HepG2 (cell line): ENCODE measurements at regions not wholly inside any gene's neighbourhood (a gene's known extent, or its start where the extent isn't known, plus 50 kb on each side); places are given as distances from the start of the nearest gene placed in this dataset.

ENCODE experiments used
- ATAC-seq: fragments of 200-7000 bp; cut with Tn5 transposase; 3 replicates; pipeline ENCODE4 v1.9.1; 2020; ENCODE audit warnings: mild to moderate bottlenecking, moderate library complexity
- BruUV-seq: library from RNA; stranded (reverse); fragments of 400-500 nt; replicated peaks from 2 replicates; lab custom pipeline; 2021; lab: Mats Ljungman, UMichigan
- CTCF ChIA-PET: fragments of 300-600 bp; formaldehyde crosslinking; extraction: SDS; loops from one replicate; lab custom pipeline; 2021; ENCODE audit warnings: low total read pairs, inconsistent platforms, low intra/inter-chr PET ratio; lab: Yijun Ruan, JAX
- POLR2A ChIA-PET: fragments of 350-600 bp; sonication (Branson Sonifier 250); formaldehyde crosslinking; loops from one replicate; lab custom pipeline; 2020; ENCODE audit warnings: antibody characterized with exemption, inconsistent platforms; lab: Yijun Ruan, JAX
- DNase-seq: peaks from one replicate; pipeline ENCODE4 v3.0.0-alpha.2; 2015; ENCODE audit warnings: low spot score
- FAIRE-seq: peaks from 3 replicates; lab custom pipeline; 2011; peaks lifted over from hg19 to GRCh38; lab: Jason Lieb, UNC
- H2AFZ ChIP-seq: one replicate; pipeline ENCODE4 v1.6.1; 2011; ENCODE audit warnings: low read length, inconsistent platforms
- H3K27ac ChIP-seq: fragments of 300-600 bp; 3 replicates; pipeline ENCODE4 v1.8.0; 2011; ENCODE audit warnings: mixed run types, mild to moderate bottlenecking, mixed read lengths, low read length, inconsistent platforms; ENCODE audit not compliant: insufficient read depth; ENCODE audit errors: extremely low read length
- H3K27me3 ChIP-seq, 2 experiments: fragments of 200-600 bp in 1 of 2; 2 replicates in 1 of 2; 3 replicates in 1 of 2; pipeline versions ENCODE4 v1.6.0 to v1.8.0; 2011; ENCODE audit warnings: low read length in 2 of 2, mild to moderate bottlenecking in 2 of 2, moderate library complexity in 2 of 2, inconsistent platforms in 1 of 2; ENCODE audit not compliant: insufficient read depth in 2 of 2, control insufficient read depth in 1 of 2
- H3K36me3 ChIP-seq, 2 experiments: fragments of 200-600 bp in 1 of 2; replicated peaks in 1 of 2; 2 replicates in 1 of 2; 3 replicates in 1 of 2; pipeline versions ENCODE4 v1.5.1 to v1.8.0; 2011; ENCODE audit warnings: low read length in 2 of 2, inconsistent platforms in 1 of 2; ENCODE audit not compliant: insufficient read depth in 2 of 2, control insufficient read depth in 1 of 2
- H3K4me1 ChIP-seq: 2 replicates; pipeline ENCODE4 v1.5.1; 2012; ENCODE audit warnings: low read length, inconsistent platforms; ENCODE audit not compliant: insufficient read depth
- H3K4me2 ChIP-seq: 2 replicates; pipeline ENCODE4 v1.6.0; 2011; ENCODE audit warnings: low read depth, low read length, inconsistent platforms
- H3K4me3 ChIP-seq, 3 experiments: fragments of 200-600 bp in 1 of 3; sonication (generic), shearing (Covaris generic) in 1 of 3; replicated peaks in 1 of 3; 2 replicates each; pipeline ENCODE4 v1.5.1; 2011 to 2016; ENCODE audit warnings: low read length in 3 of 3, inconsistent platforms in 2 of 3, low read depth in 2 of 3, mild to moderate bottlenecking in 2 of 3, control low read depth in 1 of 3, mixed read lengths in 1 of 3; ENCODE audit not compliant: insufficient read depth in 1 of 3
- H3K79me2 ChIP-seq: one replicate; pipeline ENCODE4 v1.6.1; 2011; ENCODE audit warnings: low read length, inconsistent platforms; ENCODE audit not compliant: insufficient read depth
- H3K9ac ChIP-seq: 2 replicates; pipeline ENCODE4 v1.6.0; 2011; ENCODE audit warnings: mild to moderate bottlenecking, low read depth, low read length, inconsistent platforms; ENCODE audit not compliant: insufficient read depth
- H3K9me3 ChIP-seq: 2 replicates; pipeline ENCODE4 v1.5.1; 2012; ENCODE audit warnings: mild to moderate bottlenecking, low read length
- H4K20me1 ChIP-seq: 2 replicates; pipeline ENCODE4 v1.6.0; 2011; ENCODE audit warnings: inconsistent platforms, mild to moderate bottlenecking, low read length, moderate library complexity; ENCODE audit not compliant: insufficient read depth
- AGO2 ChIP-seq: fragments of 200-400 bp; formaldehyde crosslinking; optimal IDR thresholded peaks from 2 replicates; pipeline ENCODE3; 2017; ENCODE audit warnings: mild to moderate bottlenecking, low read depth, low read length, moderate library complexity
- ARHGAP35 ChIP-seq: sonication (generic); formaldehyde crosslinking; IDR thresholded peaks from 2 replicates; pipeline ENCODE4 v1.9.0; 2022; ENCODE audit warnings: mild to moderate bottlenecking, inconsistent platforms, moderate library complexity, missing genetic modification reagents, borderline replicate concordance
- CENPT ChIP-seq: sonication (generic); formaldehyde crosslinking; IDR thresholded peaks from 2 replicates; pipeline ENCODE4 v1.8.0; 2022; ENCODE audit warnings: low read depth, mild to moderate bottlenecking, moderate library complexity, missing genetic modification reagents
- HNRNPL ChIP-seq: fragments of 200-400 bp; formaldehyde crosslinking; IDR thresholded peaks from 2 replicates; pipeline ENCODE4 v1.6.1; 2017; ENCODE audit warnings: mild to moderate bottlenecking, low read depth, low read length
- HNRNPLL ChIP-seq: fragments of 200-400 bp; formaldehyde crosslinking; IDR thresholded peaks from 2 replicates; pipeline ENCODE4 v1.6.1; 2017; ENCODE audit warnings: mild to moderate bottlenecking, low read depth, low read length; ENCODE audit not compliant: poor library complexity, severe bottlenecking
- JUND ChIP-seq: sonication (generic); formaldehyde crosslinking; IDR thresholded peaks from 2 replicates; pipeline ENCODE4 v1.8.0; 2022; ENCODE audit warnings: mild to moderate bottlenecking, missing genetic modification reagents
- RBFOX2 ChIP-seq: fragments of 200-400 bp; formaldehyde crosslinking; IDR thresholded peaks from 2 replicates; pipeline ENCODE4 v1.6.1; 2017; ENCODE audit warnings: low read depth, mild to moderate bottlenecking, low read length
- ZNF550 ChIP-seq: sonication (generic); formaldehyde crosslinking; IDR thresholded peaks from 2 replicates; pipeline ENCODE4 v1.4.0; 2020; ENCODE audit warnings: mild to moderate bottlenecking, missing genetic modification reagents, borderline replicate concordance
- ZNF572 ChIP-seq: sonication (generic); formaldehyde crosslinking; IDR thresholded peaks from 2 replicates; pipeline ENCODE4 v1.5.1; 2020; ENCODE audit warnings: mild to moderate bottlenecking, missing genetic modification reagents
- ZSCAN20 ChIP-seq: sonication (generic); formaldehyde crosslinking; IDR thresholded peaks from 2 replicates; pipeline ENCODE4 v1.4.0; 2020; ENCODE audit warnings: missing genetic modification reagents, mild to moderate bottlenecking, borderline replicate concordance
- ZSCAN21 ChIP-seq: sonication (generic); formaldehyde crosslinking; IDR thresholded peaks from 2 replicates; pipeline ENCODE4 v1.8.0; 2022; ENCODE audit warnings: mild to moderate bottlenecking, missing genetic modification reagents, moderate library complexity, borderline replicate concordance
- WGBS: methylation state at CpG from one replicate; pipeline ENCODE4 v1.1.6; 2017; ENCODE audit warnings: low lambda C conversion rate; 5-methylcytosine and 5-hydroxymethylcytosine counted together
- in situ Hi-C: cut with HindIII; loops from 2 replicates; pipeline ENCODE4 v1.10.0; 2017; ENCODE audit warnings: low pct_unique_long_range_greater_than_20kb; ENCODE audit not compliant: extremely low pct_ligation_motif_present
- intact Hi-C: fragments of 100-400 bp; cut with micrococcal nuclease; formaldehyde crosslinking; loops from one replicate; pipeline ENCODE4 v1.10.0; 2022; ENCODE audit not compliant: unreplicated experiment
- TF ChIP-seq, protein P1 (sequence below): sonication (generic); formaldehyde crosslinking; IDR thresholded peaks from 2 replicates; pipeline ENCODE4 v1.4.0; 2020; ENCODE audit warnings: mild to moderate bottlenecking, missing genetic modification reagents, borderline replicate concordance
- TF ChIP-seq, protein P2 (sequence below): sonication (generic); formaldehyde crosslinking; IDR thresholded peaks from 2 replicates; pipeline ENCODE4 v1.4.0; 2020; ENCODE audit warnings: missing genetic modification reagents, mild to moderate bottlenecking, borderline replicate concordance

DNA sequence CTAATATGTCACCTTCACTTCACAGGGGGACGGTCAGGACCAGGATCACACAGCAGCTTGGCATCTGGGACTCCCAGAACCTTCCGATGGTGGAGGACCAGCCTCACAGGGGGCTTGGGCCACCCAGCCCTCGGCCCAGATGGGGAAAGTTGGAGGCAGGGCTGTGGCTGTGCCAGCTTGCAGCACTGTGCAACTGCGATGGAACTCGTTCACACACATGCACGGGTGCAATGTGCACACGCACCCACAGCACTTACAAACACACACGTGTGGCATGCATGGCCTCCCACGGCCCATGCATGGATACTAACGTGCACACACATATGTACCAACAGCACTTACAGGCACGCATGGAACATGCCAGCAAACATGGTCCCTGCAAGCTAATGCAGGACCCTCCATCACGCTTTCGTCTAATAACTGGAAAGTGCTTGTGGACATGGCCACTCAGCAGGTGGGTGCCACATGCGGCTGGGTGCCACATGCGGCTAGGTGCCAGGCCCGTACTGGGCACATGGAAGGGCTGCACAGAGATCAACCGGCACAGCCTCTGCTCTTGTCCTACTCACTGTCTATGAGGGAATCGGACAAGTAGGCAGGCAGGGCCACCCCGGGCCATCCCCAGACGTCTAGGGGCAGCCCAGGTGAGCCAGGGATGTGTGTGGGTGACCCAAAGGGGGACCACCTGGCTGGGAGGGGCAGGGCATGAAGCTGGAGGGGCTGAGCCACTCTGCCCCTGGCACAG, 63.2 kb downstream of the ADRA2C start:
- Histone ChIP-seq H3K9ac (peak overlapping the region; percentile 71), H3K4me1 (peaks cover 100% of the 10 kb centered on the region), H2AFZ (no peak overlapping the region), H3K4me2 (no peak overlapping the region), H3K27me3 (no peaks in the 10 kb centered on the region), H3K9me3 (no peaks in the 10 kb centered on the region), H3K4me3 (no peak overlapping the region), H3K27ac (peak overlapping the region; percentile 91)
- no peak for ATAC-seq
- no TSS peak for BruUV-seq
- FAIRE-seq, result no peak
- CTCF ChIA-PET, result no interaction called here
- intact Hi-C loops, result loop anchor here (10.0 kb wide), 1 partner anchor 45 kb away; no protein-coding TSS in a partner anchor
- POLR2A ChIA-PET, result interaction anchor here (2.1 to 6.4 kb wide), 4 partner anchors 10 to 64 kb away, joined by 9 to 88 read pairs (median 50); no protein-coding TSS in a partner anchor
- 98% methylated on average over 10 of the region's 20 CpGs for WGBS
- TF ChIP-seq ZNF572 (no peak), ZSCAN21 (0 out of 2 replicates have a peak, but pooled peaks have one; percentile 45), HNRNPL (peak; percentile 70), ZSCAN20 (CRISPR knock-in tag) (no peak), CENPT (0 out of 2 replicates have a peak, but pooled peaks have one; percentile 59), AGO2 (peak; percentile 78), HNRNPLL (peak; percentile 20), ARHGAP35 (CRISPR knock-in tag) (no peak), ZNF550 (CRISPR knock-in tag) (0 out of 2 replicates have a peak, but pooled peaks have one; percentile 41), RBFOX2 (peak; percentile 21; the same call in 1 of the 2 replicates), JUND (CRISPR knock-in tag) (0 out of 2 replicates have a peak, but pooled peaks have one; percentile 15)
- TF ChIP-seq, protein P1, sequence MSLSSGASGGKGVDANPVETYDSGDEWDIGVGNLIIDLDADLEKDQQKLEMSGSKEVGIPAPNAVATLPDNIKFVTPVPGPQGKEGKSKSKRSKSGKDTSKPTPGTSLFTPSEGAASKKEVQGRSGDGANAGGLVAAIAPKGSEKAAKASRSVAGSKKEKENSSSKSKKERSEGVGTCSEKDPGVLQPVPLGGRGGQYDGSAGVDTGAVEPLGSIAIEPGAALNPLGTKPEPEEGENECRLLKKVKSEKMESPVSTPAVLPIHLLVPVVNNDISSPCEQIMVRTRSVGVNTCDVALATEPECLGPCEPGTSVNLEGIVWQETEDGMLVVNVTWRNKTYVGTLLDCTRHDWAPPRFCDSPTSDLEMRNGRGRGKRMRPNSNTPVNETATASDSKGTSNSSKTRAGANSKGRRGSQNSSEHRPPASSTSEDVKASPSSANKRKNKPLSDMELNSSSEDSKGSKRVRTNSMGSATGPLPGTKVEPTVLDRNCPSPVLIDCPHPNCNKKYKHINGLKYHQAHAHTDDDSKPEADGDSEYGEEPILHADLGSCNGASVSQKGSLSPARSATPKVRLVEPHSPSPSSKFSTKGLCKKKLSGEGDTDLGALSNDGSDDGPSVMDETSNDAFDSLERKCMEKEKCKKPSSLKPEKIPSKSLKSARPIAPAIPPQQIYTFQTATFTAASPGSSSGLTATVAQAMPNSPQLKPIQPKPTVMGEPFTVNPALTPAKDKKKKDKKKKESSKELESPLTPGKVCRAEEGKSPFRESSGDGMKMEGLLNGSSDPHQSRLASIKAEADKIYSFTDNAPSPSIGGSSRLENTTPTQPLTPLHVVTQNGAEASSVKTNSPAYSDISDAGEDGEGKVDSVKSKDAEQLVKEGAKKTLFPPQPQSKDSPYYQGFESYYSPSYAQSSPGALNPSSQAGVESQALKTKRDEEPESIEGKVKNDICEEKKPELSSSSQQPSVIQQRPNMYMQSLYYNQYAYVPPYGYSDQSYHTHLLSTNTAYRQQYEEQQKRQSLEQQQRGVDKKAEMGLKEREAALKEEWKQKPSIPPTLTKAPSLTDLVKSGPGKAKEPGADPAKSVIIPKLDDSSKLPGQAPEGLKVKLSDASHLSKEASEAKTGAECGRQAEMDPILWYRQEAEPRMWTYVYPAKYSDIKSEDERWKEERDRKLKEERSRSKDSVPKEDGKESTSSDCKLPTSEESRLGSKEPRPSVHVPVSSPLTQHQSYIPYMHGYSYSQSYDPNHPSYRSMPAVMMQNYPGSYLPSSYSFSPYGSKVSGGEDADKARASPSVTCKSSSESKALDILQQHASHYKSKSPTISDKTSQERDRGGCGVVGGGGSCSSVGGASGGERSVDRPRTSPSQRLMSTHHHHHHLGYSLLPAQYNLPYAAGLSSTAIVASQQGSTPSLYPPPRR (CRISPR knock-in tag), result 0 out of 2 replicates have a peak, but pooled peaks have one; percentile 25
- TF ChIP-seq, protein P2, sequence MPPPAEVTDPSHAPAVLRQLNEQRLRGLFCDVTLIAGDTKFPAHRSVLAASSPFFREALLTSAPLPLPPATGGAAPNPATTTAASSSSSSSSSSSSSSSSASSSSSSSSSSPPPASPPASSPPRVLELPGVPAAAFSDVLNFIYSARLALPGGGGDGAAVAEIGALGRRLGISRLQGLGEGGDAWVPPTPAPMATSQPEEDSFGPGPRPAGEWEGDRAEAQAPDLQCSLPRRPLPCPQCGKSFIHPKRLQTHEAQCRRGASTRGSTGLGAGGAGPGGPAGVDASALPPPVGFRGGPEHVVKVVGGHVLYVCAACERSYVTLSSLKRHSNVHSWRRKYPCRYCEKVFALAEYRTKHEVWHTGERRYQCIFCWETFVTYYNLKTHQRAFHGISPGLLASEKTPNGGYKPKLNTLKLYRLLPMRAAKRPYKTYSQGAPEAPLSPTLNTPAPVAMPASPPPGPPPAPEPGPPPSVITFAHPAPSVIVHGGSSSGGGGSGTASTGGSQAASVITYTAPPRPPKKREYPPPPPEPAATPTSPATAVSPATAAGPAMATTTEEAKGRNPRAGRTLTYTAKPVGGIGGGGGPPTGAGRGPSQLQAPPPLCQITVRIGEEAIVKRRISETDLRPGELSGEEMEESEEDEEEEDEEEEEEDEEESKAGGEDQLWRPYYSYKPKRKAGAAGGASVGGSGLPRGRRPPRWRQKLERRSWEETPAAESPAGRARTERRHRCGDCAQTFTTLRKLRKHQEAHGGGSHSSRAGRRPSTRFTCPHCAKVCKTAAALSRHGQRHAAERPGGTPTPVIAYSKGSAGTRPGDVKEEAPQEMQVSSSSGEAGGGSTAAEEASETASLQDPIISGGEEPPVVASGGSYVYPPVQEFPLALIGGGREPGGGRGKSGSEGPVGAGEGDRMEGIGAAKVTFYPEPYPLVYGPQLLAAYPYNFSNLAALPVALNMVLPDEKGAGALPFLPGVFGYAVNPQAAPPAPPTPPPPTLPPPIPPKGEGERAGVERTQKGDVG, result peak; percentile 57; the same call in 1 of the 2 replicates
- TF ChIP-seq, all 625 proteins: peak for 10
- H4K20me1 ChIP-seq, result no peaks in the 10 kb centered on the region
- in situ Hi-C loops, result no loop called here
- H3K79me2 ChIP-seq, result no peaks in the 10 kb centered on the region
- no peak for DNase-seq
- no peaks in the 10 kb centered on the region for H3K36me3 ChIP-seq
